Cardiac fibroblast (primary cell): ENCODE measurements at regions not wholly inside any gene's neighbourhood (a gene's known extent, or its start where the extent isn't known, plus 50 kb on each side); places are given as distances from the start of the nearest gene placed in this dataset.

Experiments used
- DNase-seq, 2 donors: peaks; one replicate each; pipeline versions ENCODE4 v3.0.0 to v3.0.0-alpha.2; 2010; ENCODE audit warnings: low read depth in 2 of 2
- H3K4me3 ChIP-seq, 2 donors: replicated peaks in 1 of 2; 1 replicate in 1 of 2; 2 replicates in 1 of 2; pipeline ENCODE4 v1.5.1; 2011; ENCODE audit warnings: low read depth in 2 of 2, low read length in 2 of 2, mild to moderate bottlenecking in 2 of 2, moderate library complexity in 1 of 2
- CTCF ChIP-seq: IDR thresholded peaks from one replicate; pipeline ENCODE4 v1.5.1; 2011; ENCODE audit warnings: low read depth, mild to moderate bottlenecking, low read length, inconsistent platforms

GRCh38 chr4:3679071-3679825 lies 86.9 kb upstream of the ADRA2C start:
- no peak for DNase-seq
- TF ChIP-seq CTCF = no peak
- no peak overlapping the region for H3K4me3 ChIP-seq

GRCh38 chr4:3677748-3678070 lies 88.5 kb upstream of the ADRA2C start:
- no peak overlapping the region for H3K4me3 ChIP-seq
- no peak for TF ChIP-seq CTCF
- no peak for DNase-seq

- TF ChIP-seq CTCF = no peak
- no peak overlapping the region for H3K4me3 ChIP-seq
These were observed 89.1 kb upstream of the ADRA2C start for GRCh38 chr4:3676907-3677747.

GRCh38 chr4:3676196-3676595 lies 90.0 kb upstream of the ADRA2C start:
- DNase-seq = no peak
- no peak overlapping the region for H3K4me3 ChIP-seq
- no peak for TF ChIP-seq CTCF

More at GRCh38 chr4:3676907-3677747, 89.1 kb upstream of the ADRA2C start:
- DNase-seq = no peak

GRCh38 chr4:3675251-3676115 lies 90.7 kb upstream of the ADRA2C start:
- DNase-seq = no peak
- no peak overlapping the region for H3K4me3 ChIP-seq
- TF ChIP-seq CTCF = no peak

- DNase-seq = no peak
- TF ChIP-seq CTCF = no peak
These were observed 91.7 kb upstream of the ADRA2C start for GRCh38 chr4:3674479-3674851.

More at GRCh38 chr4:3674479-3674851, 91.7 kb upstream of the ADRA2C start:
- no peak overlapping the region for H3K4me3 ChIP-seq
